ENCODE measurements at regions not wholly inside any gene's neighbourhood (a gene's known extent, or its start where the extent isn't known, plus 50 kb on each side); places are given as distances from the start of the nearest gene placed in this dataset.

DNA sequence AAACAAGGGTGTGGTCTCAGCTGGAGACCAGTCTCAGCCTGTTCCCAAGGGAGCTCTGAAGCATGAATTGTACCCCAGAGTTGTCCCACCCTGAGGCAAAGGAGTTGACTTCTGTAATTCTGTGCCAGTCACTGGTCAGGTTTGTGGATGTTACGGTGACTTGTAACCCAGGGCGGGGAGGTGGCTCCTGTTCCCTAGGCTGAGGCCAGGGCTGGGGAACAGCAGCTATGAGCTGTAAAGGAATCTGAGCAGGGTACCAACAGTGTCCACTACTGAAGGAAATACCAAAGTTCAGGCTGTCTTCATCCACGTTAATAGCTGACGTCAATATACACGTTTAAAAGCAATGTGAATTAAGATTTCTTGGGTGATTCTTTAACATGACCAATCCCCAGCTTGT is 266.2 kb downstream of the ABHD5 start:
- DNase-seq (ENCODE audit: low read depth): no peak
- TF ChIP-seq, protein P1, sequence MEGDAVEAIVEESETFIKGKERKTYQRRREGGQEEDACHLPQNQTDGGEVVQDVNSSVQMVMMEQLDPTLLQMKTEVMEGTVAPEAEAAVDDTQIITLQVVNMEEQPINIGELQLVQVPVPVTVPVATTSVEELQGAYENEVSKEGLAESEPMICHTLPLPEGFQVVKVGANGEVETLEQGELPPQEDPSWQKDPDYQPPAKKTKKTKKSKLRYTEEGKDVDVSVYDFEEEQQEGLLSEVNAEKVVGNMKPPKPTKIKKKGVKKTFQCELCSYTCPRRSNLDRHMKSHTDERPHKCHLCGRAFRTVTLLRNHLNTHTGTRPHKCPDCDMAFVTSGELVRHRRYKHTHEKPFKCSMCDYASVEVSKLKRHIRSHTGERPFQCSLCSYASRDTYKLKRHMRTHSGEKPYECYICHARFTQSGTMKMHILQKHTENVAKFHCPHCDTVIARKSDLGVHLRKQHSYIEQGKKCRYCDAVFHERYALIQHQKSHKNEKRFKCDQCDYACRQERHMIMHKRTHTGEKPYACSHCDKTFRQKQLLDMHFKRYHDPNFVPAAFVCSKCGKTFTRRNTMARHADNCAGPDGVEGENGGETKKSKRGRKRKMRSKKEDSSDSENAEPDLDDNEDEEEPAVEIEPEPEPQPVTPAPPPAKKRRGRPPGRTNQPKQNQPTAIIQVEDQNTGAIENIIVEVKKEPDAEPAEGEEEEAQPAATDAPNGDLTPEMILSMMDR (conservative IDR thresholded peaks at IDR 0.05; ENCODE audit: low read length): no peak
- H3K4me3 ChIP-seq (ENCODE audit: low read length): no peak overlapping the region

DNA sequence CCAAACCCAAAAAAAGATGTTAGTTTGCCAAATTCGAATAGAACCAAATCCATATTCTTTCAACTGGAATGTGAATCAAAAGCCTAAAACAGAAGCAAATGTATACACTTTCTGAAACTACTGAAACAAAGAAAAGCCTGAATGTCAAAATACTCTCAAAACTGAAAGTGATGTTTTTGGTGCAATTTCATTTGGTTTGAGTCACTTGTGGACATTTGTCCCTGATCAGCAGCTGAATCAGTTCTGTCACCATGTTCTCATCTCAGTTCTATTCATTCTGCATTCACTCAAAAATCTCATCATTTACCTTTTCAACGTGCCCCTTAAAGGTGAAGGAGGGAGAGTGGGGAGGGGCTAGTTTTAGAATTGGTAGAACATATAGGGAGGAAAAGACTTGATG is 266.8 kb downstream of the ABHD5 start:
- no peak for DNase-seq (ENCODE audit: low read depth)
- TF ChIP-seq, protein P1 (conservative IDR thresholded peaks at IDR 0.05; ENCODE audit: low read length): no peak
- no peak overlapping the region for H3K4me3 ChIP-seq (ENCODE audit: low read length)

DNA sequence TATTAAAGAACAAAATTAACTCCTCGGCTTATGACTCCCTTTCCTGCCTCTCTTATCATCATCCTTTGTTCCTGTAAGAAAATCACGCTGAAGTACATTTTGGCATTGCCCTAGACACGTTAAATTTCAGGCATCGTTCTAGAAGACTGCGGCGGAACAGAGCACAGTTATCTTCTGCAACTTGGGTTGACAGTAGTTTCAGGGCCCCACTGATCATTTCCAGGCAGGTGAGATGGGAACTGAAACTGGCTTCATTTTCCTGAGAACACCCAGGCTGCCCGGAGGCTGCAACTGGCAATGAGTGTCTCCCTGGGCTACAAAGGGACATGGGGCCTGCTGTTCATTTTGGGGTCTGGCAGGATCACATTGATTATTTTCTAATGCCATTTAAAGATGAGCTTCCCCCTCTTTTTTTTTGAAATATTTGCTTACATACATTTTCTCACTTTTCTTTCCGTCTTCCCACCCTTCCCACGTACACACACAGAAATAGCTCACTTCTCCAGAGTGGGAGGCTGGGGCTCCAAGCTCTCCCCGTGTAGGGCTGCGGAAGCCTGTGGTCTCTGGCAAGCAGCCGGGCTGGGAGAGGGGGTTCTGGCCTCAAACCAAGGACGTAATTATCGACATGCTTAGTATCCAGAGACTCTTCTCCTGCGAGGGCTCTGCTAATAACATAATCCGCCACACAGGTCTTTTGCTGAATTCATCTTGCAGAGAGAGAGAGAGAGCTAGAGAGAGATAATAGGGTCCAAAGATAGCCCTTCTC is 267.4 kb downstream of the ABHD5 start:
- TF ChIP-seq, protein P1 (conservative IDR thresholded peaks at IDR 0.05; ENCODE audit: low read length): no peak
- no peak for DNase-seq (ENCODE audit: low read depth)
- H3K4me3 ChIP-seq (ENCODE audit: low read length): no peak overlapping the region

DNA sequence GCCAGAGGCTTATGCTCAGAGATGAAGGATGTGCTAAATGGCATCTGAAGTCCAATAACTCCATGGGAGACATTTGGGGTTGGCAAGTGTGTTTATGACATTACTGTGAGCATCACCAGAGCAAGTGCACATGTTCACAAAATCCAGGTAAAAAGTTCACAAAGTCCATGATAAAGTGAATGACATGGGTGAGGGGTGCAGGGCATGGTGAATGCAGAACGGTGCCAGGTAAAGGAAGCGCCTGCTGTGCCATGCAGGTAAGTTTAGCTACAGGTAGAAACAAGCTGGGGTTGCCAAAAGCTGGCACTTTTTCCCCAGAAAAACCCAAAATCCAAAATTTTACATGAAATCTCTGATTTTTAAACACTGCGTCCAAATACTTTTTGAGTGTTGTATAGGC is 268.2 kb downstream of the ABHD5 start:
- TF ChIP-seq, protein P1 (conservative IDR thresholded peaks at IDR 0.05; ENCODE audit: low read length): no peak
- no peak overlapping the region for H3K4me3 ChIP-seq (ENCODE audit: low read length)
- DNase-seq (ENCODE audit: low read depth): no peak

DNA sequence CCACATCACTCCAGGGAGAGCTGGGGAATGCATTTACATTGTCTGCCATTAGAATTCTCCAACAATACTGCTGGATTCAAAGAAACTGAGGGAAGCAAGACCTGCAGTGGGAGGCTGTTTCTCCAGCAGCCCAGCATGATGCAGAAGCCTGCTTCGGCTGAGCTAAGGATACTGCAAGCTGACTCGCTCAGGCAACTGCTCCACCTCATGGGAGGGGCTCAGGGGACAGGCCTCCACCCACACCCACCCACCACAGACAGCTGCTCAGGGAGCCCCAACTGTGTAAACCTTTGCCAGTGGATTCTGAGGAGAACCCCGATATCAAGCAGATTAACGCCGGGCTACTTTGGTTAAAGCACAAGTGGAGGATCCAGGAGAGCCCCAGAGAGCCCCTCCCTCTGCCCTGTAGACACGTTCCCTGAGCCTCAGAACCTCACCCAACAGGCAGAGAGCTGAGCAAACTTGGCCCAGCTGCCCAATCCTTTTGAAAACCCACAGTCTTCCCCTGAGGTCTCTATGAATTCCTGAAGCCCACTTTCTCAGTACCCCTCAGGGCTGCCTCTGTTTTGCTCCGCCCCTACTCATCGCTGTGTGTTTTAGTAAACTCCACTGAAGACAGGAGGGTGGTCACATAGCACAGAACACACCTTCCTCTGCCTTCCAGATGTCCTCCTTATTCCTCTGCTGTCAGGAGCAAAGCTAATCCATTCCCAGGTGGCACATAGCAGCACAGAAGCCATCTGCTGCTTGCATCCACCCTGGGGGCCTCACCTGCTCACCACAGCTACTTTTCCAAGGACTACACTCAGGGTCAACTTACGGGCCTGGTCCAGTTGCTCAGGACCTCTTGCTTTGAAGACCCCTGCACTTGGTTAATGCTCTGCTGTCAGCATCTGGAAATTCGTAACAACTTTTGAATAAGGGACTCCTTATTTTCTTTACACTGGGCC is 269.0 kb downstream of the ABHD5 start:
- H3K4me3 ChIP-seq (ENCODE audit: low read length): no peak overlapping the region
- TF ChIP-seq, protein P1 (conservative IDR thresholded peaks at IDR 0.05; ENCODE audit: low read length): no peak
- no peak for DNase-seq (ENCODE audit: low read depth)

DNA sequence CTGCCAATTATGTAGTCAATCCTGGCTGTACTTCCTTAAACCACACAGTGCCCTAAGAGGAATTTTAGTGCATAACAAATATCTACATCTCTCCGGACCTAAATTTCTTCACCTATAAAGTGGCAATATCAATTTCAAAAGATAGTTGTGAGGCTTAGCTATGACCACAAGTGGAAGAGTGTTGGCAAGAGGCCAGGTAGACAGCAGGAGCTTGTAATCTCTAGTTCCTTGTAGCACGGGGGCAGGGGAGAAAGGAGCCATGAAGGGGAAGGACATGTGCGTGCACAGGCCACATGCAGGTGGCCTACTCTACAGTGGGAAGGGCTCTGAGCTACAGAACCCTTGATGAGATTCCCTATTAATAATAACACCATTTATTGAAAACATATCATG is 269.7 kb downstream of the ABHD5 start:
- no peak overlapping the region for H3K4me3 ChIP-seq (ENCODE audit: low read length)
- DNase-seq (ENCODE audit: low read depth): peak; percentile 4
- TF ChIP-seq, protein P1 (conservative IDR thresholded peaks at IDR 0.05; ENCODE audit: low read length): no peak

All from AG10803 (cell line).